PC-9 (cell line): ENCODE measurements at regions not wholly inside any gene's neighbourhood (a gene's known extent, or its start where the extent isn't known, plus 50 kb on each side); places are given as distances from the start of the nearest gene placed in this dataset.

Experiments
- EZH2 ChIP-seq: fragments of 200-600 bp; sonication (generic); IDR thresholded peaks from 2 replicates; pipeline ENCODE4 v1.8.0; 2017; ENCODE audit warnings: antibody characterized with exemption, low read depth
- TF ChIP-seq, protein P1 (sequence below): fragments of 200-600 bp; sonication (generic); conservative IDR thresholded peaks from 2 replicates; pipeline ENCODE4 v1.6.1; 2017; ENCODE audit warnings: mixed run types, antibody characterized with exemption, mild to moderate bottlenecking, moderate library complexity

DNA sequence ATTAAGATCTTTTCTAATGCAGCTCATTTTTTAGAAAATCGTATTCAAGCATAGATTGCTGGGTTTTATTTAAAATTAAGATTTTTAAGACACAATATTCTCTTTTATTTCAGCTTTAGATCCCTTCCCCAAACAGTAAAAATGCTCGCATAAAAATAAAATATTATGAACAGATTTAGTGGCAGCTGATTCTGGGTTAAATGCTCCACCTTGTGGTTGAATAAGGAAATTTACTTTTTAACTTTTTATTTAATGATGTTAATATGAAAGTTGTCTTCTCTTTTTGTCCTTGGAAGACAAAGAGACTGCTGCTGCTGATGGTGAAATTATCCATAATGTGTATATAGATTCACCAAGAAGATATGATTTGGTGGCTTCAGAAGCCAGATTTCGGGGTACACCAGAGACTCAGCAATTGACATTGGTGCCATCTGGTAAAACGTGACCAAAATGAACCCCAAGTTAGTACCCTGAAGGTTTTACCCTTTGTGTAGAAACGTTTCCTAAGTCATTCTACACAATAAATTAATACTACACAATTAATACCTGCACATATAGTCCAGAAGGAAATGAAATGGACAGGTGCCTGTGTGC lies 128.0 kb downstream of the ADAMTS1 start:
- TF ChIP-seq, protein P1, sequence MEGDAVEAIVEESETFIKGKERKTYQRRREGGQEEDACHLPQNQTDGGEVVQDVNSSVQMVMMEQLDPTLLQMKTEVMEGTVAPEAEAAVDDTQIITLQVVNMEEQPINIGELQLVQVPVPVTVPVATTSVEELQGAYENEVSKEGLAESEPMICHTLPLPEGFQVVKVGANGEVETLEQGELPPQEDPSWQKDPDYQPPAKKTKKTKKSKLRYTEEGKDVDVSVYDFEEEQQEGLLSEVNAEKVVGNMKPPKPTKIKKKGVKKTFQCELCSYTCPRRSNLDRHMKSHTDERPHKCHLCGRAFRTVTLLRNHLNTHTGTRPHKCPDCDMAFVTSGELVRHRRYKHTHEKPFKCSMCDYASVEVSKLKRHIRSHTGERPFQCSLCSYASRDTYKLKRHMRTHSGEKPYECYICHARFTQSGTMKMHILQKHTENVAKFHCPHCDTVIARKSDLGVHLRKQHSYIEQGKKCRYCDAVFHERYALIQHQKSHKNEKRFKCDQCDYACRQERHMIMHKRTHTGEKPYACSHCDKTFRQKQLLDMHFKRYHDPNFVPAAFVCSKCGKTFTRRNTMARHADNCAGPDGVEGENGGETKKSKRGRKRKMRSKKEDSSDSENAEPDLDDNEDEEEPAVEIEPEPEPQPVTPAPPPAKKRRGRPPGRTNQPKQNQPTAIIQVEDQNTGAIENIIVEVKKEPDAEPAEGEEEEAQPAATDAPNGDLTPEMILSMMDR: peak; percentile 76
- no peak for TF ChIP-seq EZH2
